ENCODE measurements at regions not wholly inside any gene's neighbourhood (a gene's known extent, or its start where the extent isn't known, plus 50 kb on each side); places are given as distances from the start of the nearest gene placed in this dataset.

GRCh38 chr7:79934727-79935126, 199.9 kb upstream of the GNAI1 start:
- H3K4me1 ChIP-seq, result no peaks in the 10 kb centered on the region
- H3K9me3 ChIP-seq, result no peaks in the 10 kb centered on the region
- WGBS (ENCODE audit: insufficient coverage, low coverage, low lambda C conversion rate, missing lambda C conversion rate), result 62% methylated on average over 7 of the region's 9 CpGs
- no peak overlapping the region for H3K4me3 ChIP-seq
- no peaks in the 10 kb centered on the region for H3K27me3 ChIP-seq
- no peak for TF ChIP-seq CTCF (IDR thresholded peaks at IDR 0.05)
- no peak for TF ChIP-seq POLR2A (IDR thresholded peaks at IDR 0.05)
- intact Hi-C loops (cut with DNase I), result no loop called here
- ATAC-seq, result no peak
- H3K27ac ChIP-seq, result no peak overlapping the region
- DNase-seq, result no peak
- no peaks in the 10 kb centered on the region for H3K36me3 ChIP-seq

GRCh38 chr7:79933144-79933543, 201.5 kb upstream of the GNAI1 start:
- ATAC-seq (no peak), DNase-seq (no peak)
- intact Hi-C loops (cut with DNase I), result no loop called here
- H3K27ac ChIP-seq, result no peak overlapping the region
- TF ChIP-seq POLR2A (IDR thresholded peaks at IDR 0.05) (no peak), CTCF (IDR thresholded peaks at IDR 0.05) (no peak)
- H3K36me3 ChIP-seq, result no peaks in the 10 kb centered on the region
- H3K4me1 ChIP-seq, result no peaks in the 10 kb centered on the region
- H3K9me3 ChIP-seq, result no peaks in the 10 kb centered on the region
- H3K27me3 ChIP-seq, result no peaks in the 10 kb centered on the region
- no peak overlapping the region for H3K4me3 ChIP-seq
- WGBS (ENCODE audit: insufficient coverage, low coverage, low lambda C conversion rate, missing lambda C conversion rate), result 52% methylated on average over 3 of the region's 3 CpGs

GRCh38 chr7:79930604-79931003, 204.0 kb upstream of the GNAI1 start:
- intact Hi-C loops (cut with DNase I), result no loop called here
- no peak overlapping the region for H3K4me3 ChIP-seq
- no peak for DNase-seq
- no peak overlapping the region for H3K27ac ChIP-seq
- no peaks in the 10 kb centered on the region for H3K4me1 ChIP-seq
- no peaks in the 10 kb centered on the region for H3K27me3 ChIP-seq
- TF ChIP-seq POLR2A (IDR thresholded peaks at IDR 0.05) (no peak), CTCF (IDR thresholded peaks at IDR 0.05) (no peak)
- ATAC-seq, result no peak
- H3K9me3 ChIP-seq, result no peaks in the 10 kb centered on the region
- WGBS (ENCODE audit: insufficient coverage, low coverage, low lambda C conversion rate, missing lambda C conversion rate), result 74% methylated on average over 2 of the region's 2 CpGs
- H3K36me3 ChIP-seq, result no peaks in the 10 kb centered on the region

GRCh38 chr7:79927116-79927515, 207.5 kb upstream of the GNAI1 start:
- Histone ChIP-seq H3K27me3 (no peaks in the 10 kb centered on the region), H3K9me3 (no peaks in the 10 kb centered on the region), H3K36me3 (no peaks in the 10 kb centered on the region), H3K4me3 (no peak overlapping the region), H3K27ac (no peak overlapping the region), H3K4me1 (no peaks in the 10 kb centered on the region)
- ATAC-seq, result no peak
- no peak for TF ChIP-seq CTCF (IDR thresholded peaks at IDR 0.05)
- no peak for TF ChIP-seq POLR2A (IDR thresholded peaks at IDR 0.05)
- 62% methylated on average over 3 of the region's 3 CpGs for WGBS (ENCODE audit: insufficient coverage, low coverage, low lambda C conversion rate, missing lambda C conversion rate)
- intact Hi-C loops (cut with DNase I), result no loop called here
- DNase-seq, result no peak

- H3K27ac ChIP-seq, result no peak overlapping the region
- intact Hi-C loops (cut with DNase I), result no loop called here
- DNase-seq (no peak), ATAC-seq (no peak)
- no peaks in the 10 kb centered on the region for H3K36me3 ChIP-seq
- no peaks in the 10 kb centered on the region for H3K9me3 ChIP-seq
- 67% methylated on average over 1 of the region's 1 CpG for WGBS (ENCODE audit: insufficient coverage, low coverage, low lambda C conversion rate, missing lambda C conversion rate)
- TF ChIP-seq CTCF (IDR thresholded peaks at IDR 0.05), result no peak
- TF ChIP-seq POLR2A (IDR thresholded peaks at IDR 0.05), result no peak
- no peak overlapping the region for H3K4me3 ChIP-seq
- H3K4me1 ChIP-seq, result no peaks in the 10 kb centered on the region
- no peaks in the 10 kb centered on the region for H3K27me3 ChIP-seq
Measured at GRCh38 chr7:79923953-79924352, 210.7 kb upstream of the GNAI1 start.

Data from right lobe of liver (tissue), 6 donors.